Activated T-helper 1 cell treated with anti-CD3 and anti-CD28 coated beads, Interleukin-12 subunit alpha, Interleukin-12 subunit beta, Interleukin-2, Interleukin-4 antibody, amounts not matched to agents 30 ng/mL and 10 ng/mL and 1 ng/mL, durations not matched to agents 14 hours and 24 hours and 36 hours (primary cell): ENCODE measurements at regions not wholly inside any gene's neighbourhood (a gene's known extent, or its start where the extent isn't known, plus 50 kb on each side); places are given as distances from the start of the nearest gene placed in this dataset.
"Not testable (repeated sequence)": the region's sequence is repeated elsewhere in the genome, so short reads cannot be mapped to it uniquely, and the experiment has no call there.

Source experiments
- DNase-seq: peaks from one replicate; pipeline ENCODE4 v3.0.0; 2021; ENCODE audit warnings: low spot score
- H3K27ac Mint-ChIP-seq: one replicate; pipeline ENCODE4 v1.8.0; 2021; ENCODE audit warnings: mild to moderate bottlenecking, mixed read lengths
- H3K27me3 Mint-ChIP-seq: one replicate; pipeline ENCODE4 v1.8.0; 2022; ENCODE audit warnings: mild to moderate bottlenecking, moderate library complexity, mixed read lengths; ENCODE audit not compliant: insufficient read depth
- H3K36me3 Mint-ChIP-seq: one replicate; pipeline ENCODE4 v1.8.0; 2021; ENCODE audit warnings: low read depth, mixed read lengths
- H3K4me1 Mint-ChIP-seq: one replicate; pipeline ENCODE4 v1.8.0; 2021; ENCODE audit warnings: low read depth, mixed read lengths
- H3K4me3 Mint-ChIP-seq: one replicate; pipeline ENCODE4 v1.8.0; 2021; ENCODE audit warnings: mild to moderate bottlenecking, moderate library complexity, mixed read lengths
- H3K9me3 Mint-ChIP-seq: one replicate; pipeline ENCODE4 v1.8.0; 2021; ENCODE audit warnings: mixed read lengths
- intact Hi-C: fragments of 100-400 bp; cut with micrococcal nuclease; formaldehyde crosslinking; loops from one replicate; pipeline ENCODE4 v1.15.1; 2024

DNA sequence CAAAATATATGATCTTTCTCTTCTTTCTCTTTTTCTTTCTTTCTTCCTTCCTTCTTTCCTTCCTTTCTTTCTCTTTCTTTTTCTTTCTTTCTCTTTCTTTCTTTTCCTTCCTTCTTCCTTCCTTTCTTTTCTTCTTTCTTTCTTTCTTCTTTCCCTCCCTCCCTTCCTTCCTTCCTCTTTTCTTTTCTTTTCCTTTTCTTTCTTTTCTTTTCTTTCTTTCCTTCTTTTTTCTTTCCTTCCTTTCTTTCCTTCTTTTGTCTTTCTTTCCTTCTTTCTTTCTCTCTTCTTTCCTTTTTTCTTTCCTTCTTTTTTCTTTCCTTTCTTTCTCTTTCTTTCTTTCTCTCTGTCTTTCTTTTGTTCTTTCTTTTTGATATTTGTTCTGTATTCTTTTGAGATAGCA is 1356.0 kb upstream of the SEL1L start:
- Mint-ChIP-seq H3K9me3 (peaks cover 22% of the 10 kb centered on the region), H3K4me1 (no peaks in the 10 kb centered on the region), H3K4me3 (no peak overlapping the region), H3K27ac (no peak overlapping the region), H3K36me3 (no peaks in the 10 kb centered on the region), H3K27me3 (no peaks in the 10 kb centered on the region)
- intact Hi-C loops: no loop called here
- DNase-seq: no peak

DNA sequence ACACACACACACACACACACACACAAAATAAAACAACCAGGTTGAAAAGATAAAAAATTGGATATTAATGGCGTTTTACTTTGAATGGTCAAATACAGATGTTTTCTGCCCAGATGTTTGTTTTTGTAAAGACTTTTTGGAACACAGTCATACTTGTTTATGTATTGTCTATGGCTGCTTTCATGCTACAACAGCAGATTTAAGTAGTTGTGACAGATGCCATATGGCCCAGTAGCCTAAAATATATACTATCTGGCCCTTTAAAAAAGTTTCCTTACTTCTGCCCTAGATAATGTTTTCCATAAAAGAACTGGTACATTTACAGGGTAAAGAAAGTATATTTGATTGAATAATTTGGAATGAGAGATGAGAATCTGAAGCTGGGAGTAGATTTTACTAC is 1362.8 kb upstream of the SEL1L start:
- no peaks in the 10 kb centered on the region for H3K27me3 Mint-ChIP-seq
- no peak overlapping the region for H3K4me3 Mint-ChIP-seq
- intact Hi-C loops: no loop called here
- peaks cover 11% of the 10 kb centered on the region for H3K9me3 Mint-ChIP-seq
- no peak for DNase-seq
- H3K36me3 Mint-ChIP-seq: no peaks in the 10 kb centered on the region
- H3K4me1 Mint-ChIP-seq: no peaks in the 10 kb centered on the region
- no peak overlapping the region for H3K27ac Mint-ChIP-seq

DNA sequence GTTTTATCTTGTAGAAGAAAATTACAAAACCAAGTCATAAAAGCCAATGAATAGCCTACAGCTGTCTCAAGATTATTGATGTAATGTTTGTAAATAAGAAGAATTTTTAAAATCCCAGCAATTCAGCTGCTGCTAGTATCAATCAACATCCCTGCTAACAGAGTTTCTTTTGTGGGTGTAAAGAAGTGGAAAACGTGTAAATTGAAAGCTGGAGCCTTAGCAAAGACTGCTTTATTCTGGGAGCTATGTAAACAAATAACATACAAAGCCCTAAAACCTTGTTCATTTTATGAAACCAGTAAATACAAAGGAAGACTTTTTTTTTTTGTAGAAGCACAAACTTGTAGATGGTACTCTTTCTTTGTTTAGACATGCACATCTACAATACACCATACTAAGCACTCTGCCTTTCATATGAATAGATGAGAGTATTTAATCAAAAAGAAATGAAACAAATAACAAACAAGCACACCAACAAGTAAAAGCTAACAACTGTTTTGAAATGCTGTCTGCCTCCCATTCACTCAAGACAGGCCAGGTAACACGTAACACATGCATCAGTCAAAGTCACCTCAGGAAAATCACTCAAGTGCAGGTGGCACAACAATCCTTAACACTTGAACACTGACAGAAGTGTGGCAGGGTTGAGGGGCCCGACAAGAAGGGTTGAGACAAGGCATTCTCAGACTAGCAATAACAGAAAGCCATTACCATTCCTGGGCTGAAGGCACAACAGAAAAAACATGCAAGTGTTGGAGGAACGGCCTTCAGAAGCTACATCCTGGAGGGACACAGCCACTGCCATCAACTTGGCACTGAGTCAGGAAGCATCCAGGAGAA is 1364.0 kb upstream of the SEL1L start:
- no peaks in the 10 kb centered on the region for H3K4me1 Mint-ChIP-seq
- no peak for DNase-seq
- no peak overlapping the region for H3K4me3 Mint-ChIP-seq
- no peaks in the 10 kb centered on the region for H3K36me3 Mint-ChIP-seq
- H3K27ac Mint-ChIP-seq: no peak overlapping the region
- intact Hi-C loops: no loop called here
- no peaks in the 10 kb centered on the region for H3K27me3 Mint-ChIP-seq
- H3K9me3 Mint-ChIP-seq: peaks cover 15% of the 10 kb centered on the region

DNA sequence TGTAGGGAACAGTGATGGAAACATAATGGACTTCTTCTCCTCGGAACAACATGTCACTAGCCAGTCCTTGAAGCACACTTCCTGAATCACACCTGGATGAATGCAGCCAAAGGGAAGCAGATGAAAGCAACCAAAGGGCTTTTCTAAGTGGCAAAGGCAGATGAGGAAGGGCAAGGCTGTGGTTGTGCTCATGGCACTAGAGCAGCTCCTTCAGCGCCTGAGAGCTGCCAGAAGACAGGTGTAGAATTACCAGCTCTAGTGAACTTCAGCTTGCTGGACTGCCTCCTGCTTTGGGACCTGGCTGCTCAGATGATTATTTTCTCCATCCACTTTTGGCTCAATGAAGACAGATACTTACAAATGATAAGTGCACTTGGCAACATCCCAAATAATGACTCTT is 1372.1 kb upstream of the SEL1L start:
- Mint-ChIP-seq H3K4me3 (no peak overlapping the region), H3K27ac (no peak overlapping the region), H3K4me1 (no peaks in the 10 kb centered on the region), H3K27me3 (no peaks in the 10 kb centered on the region), H3K9me3 (peaks cover 25% of the 10 kb centered on the region), H3K36me3 (no peaks in the 10 kb centered on the region)
- DNase-seq: no peak
- intact Hi-C loops: no loop called here

DNA sequence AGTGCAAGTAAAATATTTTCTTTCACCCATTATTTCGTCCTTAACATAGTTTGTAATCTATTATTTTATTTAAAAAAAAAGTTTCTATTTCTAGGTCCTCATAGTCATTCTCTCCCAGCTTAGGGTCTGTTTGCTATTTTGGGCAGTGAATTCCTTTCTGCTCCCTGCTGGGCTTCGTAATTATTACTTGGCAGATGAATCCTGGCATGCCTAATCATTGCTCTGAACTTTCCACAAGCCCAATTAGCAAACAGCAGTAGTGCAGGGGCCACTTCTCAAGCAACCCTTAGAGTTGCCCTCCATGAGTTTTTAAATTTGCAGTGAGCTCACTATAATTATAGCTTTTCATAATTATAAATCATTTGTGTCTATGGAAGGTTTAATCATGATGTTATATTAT is 1378.3 kb upstream of the SEL1L start:
- no peak for DNase-seq
- H3K4me3 Mint-ChIP-seq: no peak overlapping the region
- intact Hi-C loops: no loop called here
- H3K4me1 Mint-ChIP-seq: no peaks in the 10 kb centered on the region
- no peak overlapping the region for H3K27ac Mint-ChIP-seq
- no peaks in the 10 kb centered on the region for H3K27me3 Mint-ChIP-seq
- H3K9me3 Mint-ChIP-seq: peaks cover 19% of the 10 kb centered on the region
- no peaks in the 10 kb centered on the region for H3K36me3 Mint-ChIP-seq

DNA sequence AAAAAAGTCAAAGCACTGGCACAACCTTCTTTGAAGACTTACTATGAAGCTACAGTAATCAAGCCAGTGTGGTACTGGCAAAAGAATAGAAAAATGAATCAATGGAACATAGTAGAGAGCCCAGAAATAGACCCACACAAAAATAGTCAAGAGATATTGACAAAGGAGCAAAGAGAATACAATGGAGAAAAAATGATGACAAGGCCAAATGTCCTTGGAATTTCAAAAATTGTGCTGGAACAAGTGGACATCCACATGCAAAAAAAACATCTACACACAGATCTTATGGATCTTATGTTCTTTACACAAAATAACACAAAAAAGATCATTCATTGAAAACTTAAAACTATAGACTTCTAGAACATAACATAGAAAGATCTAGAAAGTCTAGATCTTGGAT is 1379.7 kb upstream of the SEL1L start:
- Mint-ChIP-seq H3K4me1 (no peaks in the 10 kb centered on the region), H3K36me3 (no peaks in the 10 kb centered on the region), H3K9me3 (peaks cover 19% of the 10 kb centered on the region), H3K4me3 (no peak overlapping the region), H3K27me3 (no peaks in the 10 kb centered on the region), H3K27ac (no peak overlapping the region)
- no peak for DNase-seq
- intact Hi-C loops: no loop called here

DNA sequence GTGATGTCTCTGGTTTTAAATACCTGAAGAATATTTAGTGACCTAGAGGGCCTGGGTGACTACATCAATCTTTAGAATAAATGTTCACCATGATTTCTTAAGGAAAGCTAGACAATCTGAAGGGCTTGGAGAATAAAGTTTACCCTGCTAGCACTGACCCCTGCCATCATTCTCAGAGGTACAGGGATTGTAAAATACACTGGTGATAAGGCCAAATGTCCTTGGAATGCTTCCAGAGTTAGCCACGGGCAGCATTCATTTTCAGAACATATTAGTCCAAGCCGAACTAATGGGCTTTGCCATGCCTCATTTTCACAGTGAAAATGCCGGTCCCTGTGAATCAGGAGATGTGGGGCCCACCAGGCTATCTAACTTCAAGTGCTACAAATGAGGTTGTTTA is 1381.7 kb upstream of the SEL1L start:
- H3K27me3 Mint-ChIP-seq: no peaks in the 10 kb centered on the region
- H3K4me1 Mint-ChIP-seq: no peaks in the 10 kb centered on the region
- intact Hi-C loops: no loop called here
- peaks cover 20% of the 10 kb centered on the region for H3K9me3 Mint-ChIP-seq
- no peak overlapping the region for H3K4me3 Mint-ChIP-seq
- no peak for DNase-seq
- no peaks in the 10 kb centered on the region for H3K36me3 Mint-ChIP-seq
- H3K27ac Mint-ChIP-seq: no peak overlapping the region

DNA sequence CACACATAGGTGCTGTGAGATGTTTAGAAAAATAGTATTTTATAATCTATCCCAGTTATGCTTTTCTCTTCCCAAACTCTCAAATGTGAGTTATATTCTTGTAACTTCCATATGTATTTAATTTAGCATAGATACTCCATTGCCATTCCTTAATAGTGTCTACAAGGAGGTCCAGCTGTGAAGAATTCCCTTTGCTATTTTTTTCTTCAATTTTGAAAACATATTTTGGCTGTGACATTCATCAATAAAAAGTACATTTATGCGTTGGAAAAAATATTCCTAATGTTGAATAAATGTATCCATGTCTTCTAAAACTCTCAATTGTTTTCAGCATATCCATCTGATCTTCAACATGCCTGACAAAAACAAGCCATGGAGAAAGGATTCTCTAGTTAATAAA is 1402.0 kb upstream of the SEL1L start:
- H3K4me1 Mint-ChIP-seq: no peaks in the 10 kb centered on the region
- peaks cover 5% of the 10 kb centered on the region for H3K9me3 Mint-ChIP-seq
- H3K27me3 Mint-ChIP-seq: no peaks in the 10 kb centered on the region
- no peaks in the 10 kb centered on the region for H3K36me3 Mint-ChIP-seq
- intact Hi-C loops: no loop called here
- H3K4me3 Mint-ChIP-seq: no peak overlapping the region
- no peak for DNase-seq
- H3K27ac Mint-ChIP-seq: no peak overlapping the region

DNA sequence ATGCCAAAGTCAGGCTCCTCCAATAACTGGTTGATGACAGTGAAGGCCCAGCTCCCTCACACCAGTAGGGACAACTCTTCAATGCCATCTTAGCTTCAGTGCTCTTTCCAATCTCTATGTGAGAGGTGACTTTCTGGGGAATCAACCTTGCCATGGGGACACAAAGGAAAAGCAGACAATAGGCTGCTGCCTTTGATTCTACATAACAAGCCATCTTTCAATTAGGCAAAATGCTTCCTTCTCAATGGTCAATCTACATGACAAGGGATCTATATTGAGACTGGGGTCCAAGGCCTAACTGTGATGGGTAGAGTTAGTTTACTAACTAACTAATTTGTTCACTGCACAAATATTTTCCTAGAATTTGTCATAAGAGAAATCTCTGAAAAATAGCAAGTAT is 1417.5 kb upstream of the SEL1L start:
- H3K4me1 Mint-ChIP-seq: no peaks in the 10 kb centered on the region
- H3K27me3 Mint-ChIP-seq: no peaks in the 10 kb centered on the region
- intact Hi-C loops: no loop called here
- no peak overlapping the region for H3K4me3 Mint-ChIP-seq
- no peak overlapping the region for H3K27ac Mint-ChIP-seq
- H3K9me3 Mint-ChIP-seq: peaks cover 16% of the 10 kb centered on the region
- no peak for DNase-seq
- H3K36me3 Mint-ChIP-seq: no peaks in the 10 kb centered on the region

DNA sequence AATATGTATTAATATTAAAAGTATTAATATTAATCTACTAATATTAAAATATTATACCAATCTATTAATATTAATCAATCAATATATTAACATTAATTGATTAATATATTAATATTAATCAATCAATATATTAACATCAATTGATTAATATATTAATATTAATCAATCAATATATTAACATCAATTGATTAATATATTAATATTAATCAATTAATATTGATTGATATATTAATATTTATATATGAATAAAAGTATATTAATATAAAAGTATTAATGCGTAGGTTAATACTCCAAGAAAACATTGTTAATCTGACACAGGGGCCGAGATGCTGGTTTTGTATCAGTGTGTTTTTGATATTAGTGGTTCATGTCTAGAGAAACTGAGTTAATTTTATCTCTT is 1430.1 kb upstream of the SEL1L start:
- peaks cover 16% of the 10 kb centered on the region for H3K9me3 Mint-ChIP-seq
- no peaks in the 10 kb centered on the region for H3K36me3 Mint-ChIP-seq
- intact Hi-C loops: no loop called here
- no peaks in the 10 kb centered on the region for H3K27me3 Mint-ChIP-seq
- DNase-seq: no peak
- no peaks in the 10 kb centered on the region for H3K4me1 Mint-ChIP-seq
- H3K4me3 Mint-ChIP-seq: no peak overlapping the region
- no peak overlapping the region for H3K27ac Mint-ChIP-seq

DNA sequence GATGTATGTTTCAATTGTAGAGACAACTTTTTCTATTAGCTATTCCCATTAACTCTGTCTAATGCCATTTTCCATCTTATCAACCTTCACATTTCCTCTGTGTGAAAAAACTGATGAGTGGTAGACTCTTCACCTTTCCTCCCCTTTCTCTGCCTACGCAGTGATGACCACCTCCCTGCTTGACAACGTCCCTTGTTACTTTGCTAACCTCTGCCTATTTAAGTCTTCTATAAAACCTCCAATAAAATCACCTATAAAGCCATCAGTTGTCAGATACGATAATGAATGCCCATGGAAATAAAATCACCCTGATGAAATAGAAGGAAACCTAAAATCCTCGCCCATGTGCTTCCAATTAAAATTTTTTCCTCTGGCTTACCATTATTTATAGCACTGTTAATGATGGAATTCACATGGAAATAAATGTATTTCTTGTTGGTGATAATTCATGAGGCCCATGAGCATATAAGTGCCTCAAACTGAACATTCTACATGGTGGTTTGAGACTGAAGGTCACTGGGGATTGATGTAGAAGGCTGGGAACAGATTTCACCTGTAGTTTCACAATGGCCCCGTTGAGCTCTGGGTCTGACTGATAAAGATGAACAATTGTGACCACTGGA is 1454.0 kb upstream of the SEL1L start:
- intact Hi-C loops: no loop called here
- DNase-seq: no peak
- Mint-ChIP-seq H3K36me3 (no peaks in the 10 kb centered on the region), H3K4me3 (no peak overlapping the region), H3K4me1 (no peaks in the 10 kb centered on the region), H3K27ac (no peak overlapping the region), H3K9me3 (peaks cover 7% of the 10 kb centered on the region), H3K27me3 (no peaks in the 10 kb centered on the region)

DNA sequence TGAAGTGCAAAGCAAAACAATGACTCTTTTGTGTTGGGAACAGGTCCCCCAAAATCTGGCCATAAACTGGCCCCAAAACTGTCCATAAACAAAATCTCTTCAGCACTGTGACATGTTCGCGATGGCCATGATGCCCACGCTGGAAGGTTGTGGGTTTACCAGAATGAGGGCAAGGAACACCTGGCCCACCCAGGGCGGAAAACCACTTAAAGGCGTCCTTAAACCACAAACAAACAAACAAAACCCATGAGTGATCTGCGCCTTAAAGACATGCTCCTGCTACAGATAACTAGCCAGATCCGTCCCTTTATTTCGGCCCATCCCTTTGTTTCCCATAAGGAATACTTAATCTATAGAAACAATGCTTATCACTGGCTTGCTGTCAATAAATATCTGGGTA is 1460.9 kb upstream of the SEL1L start:
- H3K27me3 Mint-ChIP-seq, H3K9me3 Mint-ChIP-seq, H3K4me1 Mint-ChIP-seq, intact Hi-C loops, H3K27ac Mint-ChIP-seq, DNase-seq, H3K36me3 Mint-ChIP-seq, H3K4me3 Mint-ChIP-seq: not testable (repeated sequence)

DNA sequence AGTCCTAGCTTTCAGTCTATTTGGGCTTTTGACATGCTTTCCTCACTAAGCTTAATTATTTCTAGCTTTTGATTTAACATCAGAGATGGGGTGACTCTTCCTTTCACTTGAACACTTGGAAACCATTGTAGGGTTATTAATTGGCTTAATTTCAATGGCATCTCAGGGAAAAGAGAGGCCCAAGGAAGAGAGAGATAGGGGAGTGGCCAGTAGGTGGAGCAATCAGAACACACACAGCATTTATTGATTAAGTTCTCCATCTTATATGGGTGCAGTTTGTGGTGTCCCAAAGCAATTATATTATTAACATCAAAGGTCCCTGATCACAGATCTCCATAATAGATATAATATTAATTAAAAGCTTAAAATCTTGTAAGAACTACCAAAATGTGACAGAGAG is 1466.1 kb upstream of the SEL1L start:
- Mint-ChIP-seq H3K9me3 (peaks cover 5% of the 10 kb centered on the region), H3K36me3 (no peaks in the 10 kb centered on the region), H3K27me3 (no peaks in the 10 kb centered on the region), H3K27ac (no peak overlapping the region), H3K4me3 (no peak overlapping the region), H3K4me1 (no peaks in the 10 kb centered on the region)
- no peak for DNase-seq
- intact Hi-C loops: no loop called here
